HG03060 (cell line): ENCODE measurements at regions not wholly inside any gene's neighbourhood (a gene's known extent, or its start where the extent isn't known, plus 50 kb on each side); places are given as distances from the start of the nearest gene placed in this dataset.
"Not testable (repeated sequence)": the region's sequence is repeated elsewhere in the genome, so short reads cannot be mapped to it uniquely, and the experiment has no call there.

Experiments
- ATAC-seq: cut with Tn5 transposase; IDR thresholded peaks from one replicate; pipeline ENCODE4 v1.9.1; 2021; ENCODE audit warnings: low read depth, moderate number of reproducible peaks; ENCODE audit not compliant: unreplicated experiment

DNA sequence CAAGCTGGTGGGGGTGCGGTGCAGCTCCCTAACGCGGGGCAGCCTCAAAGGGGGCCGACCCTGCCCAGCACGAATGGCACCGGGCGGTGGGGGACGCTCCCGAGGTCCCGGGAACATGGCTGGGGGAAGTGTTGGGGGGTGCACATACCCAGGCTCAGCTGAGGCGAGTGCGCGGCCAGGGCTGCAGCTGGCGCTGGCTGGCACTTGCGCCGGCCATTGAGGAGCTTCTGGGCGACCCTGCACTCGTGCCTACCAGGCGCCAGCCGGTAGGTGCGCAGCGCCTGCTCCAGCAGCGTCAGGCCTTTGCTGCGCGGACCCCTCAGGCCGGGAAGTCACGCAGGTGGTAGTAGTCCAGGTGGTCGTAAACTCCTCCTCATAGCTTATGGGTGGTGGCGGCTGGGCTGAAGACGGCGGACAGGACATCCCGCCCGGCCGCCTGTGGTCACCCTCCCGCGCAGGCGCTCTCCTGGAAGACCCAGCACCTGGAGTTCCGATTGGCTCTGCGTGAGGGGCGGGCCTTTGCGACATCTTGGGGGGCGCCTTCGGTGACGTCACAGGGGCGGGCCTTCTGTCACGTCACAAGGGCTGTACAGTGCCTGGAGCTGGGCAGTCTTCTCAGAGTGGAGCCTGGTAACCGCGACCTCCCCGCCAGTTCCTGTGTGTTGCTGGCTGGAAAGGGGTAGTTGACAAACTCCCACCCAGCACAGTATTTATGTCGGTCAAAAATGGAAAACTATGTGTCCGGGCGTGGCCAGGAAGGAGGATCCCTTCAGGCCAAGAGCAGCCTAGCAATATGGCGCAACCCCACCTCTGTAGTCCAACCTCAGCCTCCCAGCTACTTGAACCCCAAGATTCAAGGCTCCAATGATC is 74.5 kb upstream of the ERV3-1 start:
- peak; percentile 97 for ATAC-seq

DNA sequence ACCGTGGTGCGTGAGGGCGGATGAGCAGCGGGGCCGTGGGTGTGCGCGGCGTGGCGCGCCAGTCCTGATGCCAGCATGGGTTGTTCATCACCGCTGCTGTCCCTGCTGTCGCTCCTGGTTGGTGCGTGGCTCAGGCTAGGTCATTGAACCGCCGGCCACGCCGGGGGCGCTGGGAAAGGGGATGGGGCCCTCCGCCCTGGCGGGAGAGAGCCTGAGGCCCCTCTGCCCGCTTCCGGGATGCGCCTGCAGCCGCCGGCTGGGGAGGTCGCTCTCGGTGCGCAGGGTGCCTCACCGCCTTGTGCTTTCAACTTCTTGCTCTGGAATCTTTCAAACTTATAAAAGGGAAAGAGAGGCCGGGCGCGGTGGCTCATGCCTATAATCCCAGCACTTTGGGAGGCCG is 68.5 kb upstream of the ERV3-1 start:
- not testable (repeated sequence) for ATAC-seq

DNA sequence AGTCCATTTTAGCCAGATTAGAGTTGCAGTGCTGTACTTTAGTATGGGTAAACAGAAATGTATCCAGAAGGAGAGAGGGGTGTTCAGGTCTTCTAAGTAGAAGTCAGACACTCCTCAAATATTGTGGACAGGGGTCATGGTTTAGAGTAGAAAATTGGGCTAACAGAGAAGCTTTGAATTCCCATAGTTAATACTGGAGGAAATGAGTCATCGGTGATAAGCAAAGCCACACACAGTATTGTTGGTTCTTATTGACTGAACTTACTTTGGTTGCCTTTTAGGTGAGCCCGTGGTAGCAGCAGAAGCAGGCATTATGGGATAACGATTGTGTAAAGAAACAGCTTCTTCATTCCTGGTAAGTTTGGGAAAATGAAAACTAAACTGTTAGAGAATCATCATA is 66.7 kb upstream of the ERV3-1 start:
- not testable (repeated sequence) for ATAC-seq

DNA sequence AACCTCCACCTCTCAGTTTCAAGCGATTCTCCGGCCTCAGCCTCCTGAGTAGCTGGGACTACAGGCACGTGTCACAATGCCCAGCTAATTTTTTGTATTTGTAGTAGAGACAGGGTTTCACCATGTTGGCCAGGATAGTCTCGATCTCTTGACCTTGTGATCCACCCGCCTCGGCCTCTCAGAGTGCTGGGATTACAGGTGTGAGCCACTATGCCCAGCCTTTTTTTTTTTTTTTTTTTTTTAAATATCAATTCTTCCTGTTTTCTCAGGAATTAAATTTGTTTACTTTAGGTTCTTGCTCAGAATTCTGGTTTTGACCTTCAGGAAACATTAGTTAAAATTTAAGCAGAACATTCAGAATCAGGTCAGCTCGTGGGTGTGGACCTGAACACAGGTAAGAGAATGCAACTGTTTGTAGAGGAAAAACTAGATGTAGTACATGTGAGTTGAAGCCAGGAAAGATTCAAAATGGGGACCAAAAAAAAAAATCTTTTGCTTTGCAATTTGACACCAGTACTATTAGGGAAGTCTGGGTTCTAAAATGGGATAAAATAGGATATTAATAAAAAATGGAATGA is 65.5 kb upstream of the ERV3-1 start:
- ATAC-seq, result not testable (repeated sequence)

DNA sequence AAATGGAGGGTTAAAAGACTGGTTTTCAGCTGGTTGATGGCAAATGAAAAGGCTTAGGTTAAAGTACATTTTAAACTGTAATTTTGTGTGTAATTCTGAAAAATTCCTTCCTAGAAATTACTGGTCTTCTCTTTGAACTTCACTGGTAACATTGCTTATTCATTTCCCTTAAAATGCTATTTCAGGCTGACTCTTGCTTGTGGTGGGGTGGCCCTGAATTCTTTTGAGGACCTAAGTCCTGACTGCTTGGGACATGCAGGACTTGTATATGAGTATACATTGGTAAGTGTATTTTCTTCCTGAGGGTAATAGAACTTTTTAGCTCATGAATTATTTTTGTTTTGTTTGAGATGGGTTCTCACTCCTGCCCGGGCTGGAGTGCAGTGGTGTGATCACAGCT is 63.0 kb upstream of the ERV3-1 start:
- ATAC-seq, result not testable (repeated sequence)

DNA sequence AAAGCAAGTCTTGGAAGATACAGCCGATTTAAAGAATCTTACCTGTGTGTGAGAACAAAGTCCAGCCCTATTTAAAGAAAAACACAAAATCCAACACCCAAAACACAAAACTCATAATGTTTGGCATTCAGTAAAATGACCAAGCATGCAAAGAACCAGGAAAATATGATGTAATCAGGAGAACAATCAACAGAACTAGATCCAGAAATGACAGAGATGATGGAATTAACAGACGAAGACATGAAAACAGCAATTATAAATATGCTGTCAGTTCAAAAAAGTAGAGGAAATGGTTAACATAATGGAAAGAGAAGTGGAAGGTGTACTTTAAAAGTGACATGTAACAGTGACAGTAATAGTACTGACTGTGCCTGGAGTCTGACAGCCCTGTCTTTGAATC is 56.1 kb upstream of the ERV3-1 start:
- ATAC-seq, result not testable (repeated sequence)

DNA sequence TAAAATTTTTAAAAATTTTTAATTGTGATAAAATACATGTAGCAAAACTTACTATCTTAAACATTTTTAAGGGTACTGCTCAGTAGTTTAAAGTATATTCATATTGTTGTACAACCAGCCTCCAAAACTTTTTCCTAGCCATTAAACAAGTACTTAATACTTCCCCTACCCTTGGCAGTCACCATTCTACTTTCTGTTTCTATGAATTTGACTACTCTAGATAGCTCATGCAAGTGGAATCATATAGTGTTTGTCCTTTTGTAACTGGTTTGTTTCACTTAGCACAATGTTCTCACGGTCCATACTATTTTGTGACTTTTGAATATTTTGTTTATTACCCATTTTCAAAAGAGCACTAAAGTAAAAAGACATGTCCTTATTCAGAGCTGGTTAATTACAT is 52.8 kb upstream of the ERV3-1 start:
- ATAC-seq, result not testable (repeated sequence)
